Loucy (cell line): ENCODE measurements at regions not wholly inside any gene's neighbourhood (a gene's known extent, or its start where the extent isn't known, plus 50 kb on each side); places are given as distances from the start of the nearest gene placed in this dataset.

ENCODE experiments used
- CTCF ChIP-seq: fragments of 200-600 bp; sonication (generic); conservative IDR thresholded peaks from 2 replicates; pipeline ENCODE4 v1.5.1; 2014; ENCODE audit warnings: mild to moderate bottlenecking, antibody characterized with exemption, low read length
- EZH2phosphoT487 ChIP-seq: fragments of 200-600 bp; IDR thresholded peaks from 2 replicates; pipeline ENCODE4 v1.6.1; 2018; ENCODE audit warnings: antibody characterized with exemption, mild to moderate bottlenecking, moderate library complexity, borderline replicate concordance

- TF ChIP-seq CTCF: no peak
- no peak for TF ChIP-seq EZH2phosphoT487
These were observed 1365.6 kb downstream of the OLFM4 start for GRCh38 chr13:54394085-54394700.
